Fibroblast of peridontal ligament (primary cell): ENCODE measurements at regions not wholly inside any gene's neighbourhood (a gene's known extent, or its start where the extent isn't known, plus 50 kb on each side); places are given as distances from the start of the nearest gene placed in this dataset.

Source experiments
- DNase-seq: peaks from one replicate; pipeline ENCODE4 v3.0.0-alpha.2; 2010; ENCODE audit errors: extremely low read depth

DNA sequence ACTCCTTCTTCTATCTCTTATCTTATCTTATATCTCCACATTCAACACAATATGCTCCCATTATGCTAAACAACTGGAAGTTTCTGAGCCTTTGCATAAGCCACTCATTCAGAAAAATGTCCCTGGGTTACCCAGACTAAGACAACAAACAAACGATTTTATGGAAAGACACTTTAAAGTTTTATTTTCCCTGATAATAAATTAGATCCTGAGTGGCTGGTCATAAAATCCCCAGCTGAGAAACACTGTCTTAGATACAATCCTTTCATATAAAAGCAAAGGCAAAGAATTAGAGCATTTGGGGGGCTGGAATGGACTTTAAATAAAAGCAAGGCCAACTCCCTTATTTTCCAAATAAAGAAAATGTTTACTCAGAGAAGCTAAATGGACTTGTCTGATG, 322.3 kb downstream of the GBE1 start:
- no peak for DNase-seq

DNA sequence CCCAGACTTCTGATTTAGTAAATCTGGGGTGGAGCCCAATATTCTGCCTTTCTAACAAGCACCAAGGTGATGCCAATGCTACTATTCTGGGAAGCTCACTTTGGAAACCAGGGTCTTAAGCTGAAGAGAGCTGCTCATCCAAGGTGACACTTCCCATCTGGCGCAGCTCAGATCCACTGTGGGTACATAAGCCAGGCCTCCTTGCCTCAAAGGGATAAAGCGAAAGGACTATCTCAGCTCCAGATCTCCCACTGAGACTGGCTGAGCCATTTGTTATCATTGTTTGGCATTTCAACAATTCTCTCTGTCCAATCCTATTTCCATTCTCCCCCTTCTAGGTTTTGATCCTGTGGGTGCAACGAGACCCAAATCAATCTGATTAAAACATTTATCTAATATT, 323.8 kb downstream of the GBE1 start:
- DNase-seq: no peak

DNA sequence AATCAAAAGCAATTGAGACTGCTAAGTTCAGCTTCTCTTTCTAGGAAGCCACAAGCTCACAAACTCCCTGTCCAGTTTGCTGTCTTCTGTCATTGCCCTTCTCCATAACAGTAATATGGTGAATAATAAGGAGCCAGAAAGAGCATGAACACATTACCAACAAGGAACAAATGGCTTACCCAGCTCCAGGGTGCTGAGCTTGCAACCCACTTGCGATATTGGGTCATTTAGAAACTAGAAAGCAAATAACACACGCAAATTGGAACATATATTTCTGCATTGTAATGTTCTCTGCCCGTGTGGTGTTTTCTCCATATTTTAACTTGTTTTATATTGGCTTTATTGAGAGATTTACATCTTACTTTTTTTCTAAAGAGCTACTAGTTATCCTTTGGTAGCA, 325.3 kb downstream of the GBE1 start:
- no peak for DNase-seq

DNA sequence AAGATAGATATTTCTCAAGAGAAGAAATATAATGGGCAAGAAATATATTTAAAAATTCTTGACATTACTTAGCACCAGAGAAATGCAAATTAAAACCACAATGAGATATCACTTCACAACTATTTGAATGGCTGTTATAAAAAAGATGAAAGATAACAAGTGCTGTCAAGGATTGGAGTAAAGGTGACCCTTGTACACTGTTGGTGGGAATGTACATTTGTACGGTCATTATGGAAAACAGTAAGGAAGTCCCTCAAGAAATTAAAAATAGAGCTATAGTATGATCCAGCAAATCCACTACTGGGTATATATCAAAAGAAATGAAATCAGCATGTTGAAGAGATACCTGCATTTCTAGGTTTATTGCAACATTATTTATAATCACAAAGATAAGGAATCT, 326.4 kb downstream of the GBE1 start:
- no peak for DNase-seq

DNA sequence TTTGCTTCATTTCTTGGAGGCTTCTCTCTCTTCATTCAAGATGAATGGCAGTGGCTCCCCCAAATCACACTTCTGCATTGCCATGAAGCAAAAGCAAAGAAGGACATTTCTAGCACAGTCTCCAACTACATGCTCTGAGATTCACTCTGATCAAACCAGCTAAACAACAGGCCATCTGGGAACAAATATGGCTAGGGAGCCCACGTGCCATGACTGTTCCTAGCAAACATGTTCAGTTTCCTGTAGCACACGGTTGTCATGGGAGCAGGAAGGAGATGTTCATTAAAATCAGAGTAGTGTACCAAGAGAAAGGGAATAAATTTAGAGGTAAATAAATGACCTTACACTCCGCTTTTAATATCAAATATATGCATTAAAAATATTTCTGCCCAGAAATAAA, 327.3 kb downstream of the GBE1 start:
- DNase-seq: no peak

DNA sequence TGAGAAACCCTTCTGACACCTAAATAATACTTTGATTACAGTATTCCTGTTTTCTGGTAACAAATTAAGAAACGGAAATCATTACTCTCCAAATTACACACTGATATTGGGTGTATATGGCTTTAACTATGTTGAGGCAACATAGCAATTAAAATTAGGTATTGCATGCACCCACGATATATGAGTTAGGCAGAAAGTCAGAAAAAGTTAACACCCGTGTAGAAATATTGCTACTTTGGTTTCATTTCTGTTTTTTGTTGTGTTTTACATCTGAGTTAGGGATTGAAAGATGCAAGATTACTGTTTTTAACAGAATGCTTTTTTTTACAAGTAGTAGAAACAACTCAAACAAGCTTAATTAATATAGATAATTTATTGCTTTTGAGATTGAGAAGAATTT, 327.8 kb downstream of the GBE1 start:
- no peak for DNase-seq

DNA sequence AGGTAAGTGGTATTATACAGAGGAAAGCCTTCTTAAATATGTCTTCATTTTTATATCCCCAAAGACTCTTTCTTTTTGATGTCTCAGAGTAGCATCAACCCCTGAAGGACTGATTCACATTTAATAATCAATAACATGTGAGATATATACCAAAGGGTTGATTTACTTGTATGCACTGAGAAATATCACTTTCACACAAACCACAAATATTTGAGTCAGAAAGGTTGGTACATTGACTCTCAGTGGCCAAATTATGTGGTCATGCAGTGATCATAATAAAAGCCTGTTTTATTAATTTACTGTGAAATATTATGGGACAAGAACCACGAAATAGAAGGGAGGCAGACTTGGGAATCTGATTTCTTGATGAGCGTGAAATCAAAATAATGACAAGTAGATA, 329.0 kb downstream of the GBE1 start:
- peak; percentile 35 for DNase-seq

DNA sequence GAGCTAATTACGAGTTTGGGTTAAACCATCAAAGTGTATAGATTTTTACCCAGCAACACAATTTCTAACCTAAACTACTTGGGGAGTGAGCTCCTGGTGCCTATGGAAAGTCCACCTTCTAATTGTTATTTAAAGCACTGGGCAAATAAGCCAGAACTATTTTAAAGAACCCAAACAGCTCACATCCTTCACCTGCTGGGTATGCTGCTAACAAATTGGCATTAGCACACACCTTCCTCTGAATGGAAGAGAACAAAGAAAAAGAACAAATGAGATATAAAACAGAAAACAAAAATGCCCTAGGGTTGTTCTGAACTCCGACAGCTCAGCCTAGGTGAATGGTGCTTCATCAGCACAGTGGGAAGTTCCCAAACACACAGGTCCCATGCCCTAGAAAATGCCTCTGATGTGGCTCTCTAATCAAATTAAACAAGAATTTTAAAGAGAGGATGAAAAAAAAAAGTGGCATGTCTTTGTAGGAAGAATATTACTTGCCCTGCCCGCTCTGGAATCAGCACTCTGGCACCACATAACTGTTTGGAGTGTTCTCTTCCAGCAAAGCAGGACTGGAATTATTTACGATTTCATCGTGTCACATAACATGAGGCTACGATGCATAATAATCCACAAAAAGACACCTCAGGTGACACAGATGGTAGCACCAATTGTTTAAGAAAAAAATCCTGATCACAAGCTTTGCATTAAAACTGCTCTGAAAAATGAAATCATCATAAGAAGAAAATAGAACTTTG, 334.4 kb downstream of the GBE1 start:
- no peak for DNase-seq

DNA sequence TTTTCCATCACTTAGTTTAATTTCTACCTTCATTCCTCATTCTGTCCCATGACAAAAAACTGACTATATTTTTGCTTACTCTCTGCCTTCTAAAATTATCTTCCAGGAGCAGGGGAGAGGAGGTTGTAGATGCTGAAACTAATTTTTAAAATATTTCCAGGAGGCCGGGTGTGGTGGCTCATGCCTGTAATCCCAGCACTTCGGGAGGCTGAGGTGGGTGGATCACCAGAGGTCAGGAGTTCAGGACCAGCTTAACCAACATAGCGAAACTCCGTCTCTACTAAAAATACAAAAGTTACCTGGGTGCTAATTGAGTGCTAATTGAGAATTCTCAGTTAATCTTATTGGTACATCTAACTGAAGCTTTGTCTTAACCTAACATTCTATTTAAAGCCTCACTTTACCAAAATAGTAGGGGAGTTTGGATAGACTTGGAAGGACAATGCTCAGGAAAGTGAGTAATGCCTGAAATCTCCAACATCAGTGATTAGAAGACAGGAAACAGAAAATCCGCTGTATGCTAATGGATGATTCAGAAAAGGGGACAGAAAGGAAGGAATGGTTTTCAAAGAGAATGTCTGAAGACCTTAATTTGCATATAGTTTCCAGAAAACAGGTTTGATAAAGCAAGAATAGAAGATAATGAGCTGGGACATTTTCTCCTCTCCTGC, 336.1 kb downstream of the GBE1 start:
- DNase-seq: no peak

DNA sequence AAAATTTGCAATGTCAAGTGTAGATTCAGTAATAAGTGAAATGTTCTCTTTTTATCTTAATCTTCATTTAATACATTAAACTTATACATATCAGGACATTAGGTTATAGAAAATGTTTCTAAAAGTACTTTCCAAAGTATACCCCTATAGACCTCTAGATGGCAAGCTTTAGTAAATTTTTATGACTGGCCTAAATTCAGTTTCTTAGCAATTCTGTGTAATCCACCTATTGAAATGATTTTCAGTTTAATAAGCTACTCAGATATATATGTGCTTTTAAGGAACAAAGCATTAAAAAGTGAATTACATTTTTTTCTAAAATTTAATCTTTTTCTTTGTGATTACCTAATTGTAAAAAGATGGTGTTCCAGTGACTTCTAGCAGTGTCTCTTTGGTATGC, 342.2 kb downstream of the GBE1 start:
- DNase-seq: peak; percentile 72

DNA sequence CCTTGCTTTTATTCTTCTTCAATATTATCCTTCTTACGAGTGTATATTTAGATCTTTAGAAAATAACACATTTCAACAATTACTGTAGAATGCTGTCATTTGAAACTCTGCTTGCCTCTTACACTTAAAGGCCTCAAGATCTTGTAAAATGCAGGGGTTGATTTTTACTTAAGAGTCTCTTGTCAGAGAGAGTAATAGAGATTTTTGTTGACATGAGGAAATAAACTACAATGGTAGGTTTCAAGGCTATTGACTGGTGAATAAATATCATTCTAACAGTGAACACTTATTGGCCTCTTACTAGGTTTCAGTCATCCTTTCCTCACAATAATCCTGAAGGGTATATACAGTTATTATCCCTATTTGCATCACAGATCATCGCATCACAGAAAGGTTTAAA, 344.6 kb downstream of the GBE1 start:
- no peak for DNase-seq

DNA sequence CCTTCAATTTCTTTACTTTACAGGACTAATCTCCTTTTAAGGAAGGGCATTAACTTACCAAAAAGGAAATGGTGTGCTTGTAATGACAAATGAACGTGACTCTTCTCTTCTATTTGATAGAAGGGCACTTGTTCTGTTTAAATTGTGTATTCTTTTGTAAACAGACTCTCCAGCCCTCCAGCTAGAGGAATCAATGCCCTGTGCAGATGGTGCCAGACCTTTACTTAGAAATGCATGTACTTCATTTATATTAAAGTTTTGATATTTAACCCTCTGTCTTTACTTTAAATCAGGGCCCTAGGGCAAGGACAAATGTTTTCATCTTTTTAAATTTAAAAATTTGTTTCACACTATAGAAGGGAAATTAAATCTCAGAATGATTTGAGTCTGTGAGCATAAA, 355.1 kb downstream of the GBE1 start:
- no peak for DNase-seq

DNA sequence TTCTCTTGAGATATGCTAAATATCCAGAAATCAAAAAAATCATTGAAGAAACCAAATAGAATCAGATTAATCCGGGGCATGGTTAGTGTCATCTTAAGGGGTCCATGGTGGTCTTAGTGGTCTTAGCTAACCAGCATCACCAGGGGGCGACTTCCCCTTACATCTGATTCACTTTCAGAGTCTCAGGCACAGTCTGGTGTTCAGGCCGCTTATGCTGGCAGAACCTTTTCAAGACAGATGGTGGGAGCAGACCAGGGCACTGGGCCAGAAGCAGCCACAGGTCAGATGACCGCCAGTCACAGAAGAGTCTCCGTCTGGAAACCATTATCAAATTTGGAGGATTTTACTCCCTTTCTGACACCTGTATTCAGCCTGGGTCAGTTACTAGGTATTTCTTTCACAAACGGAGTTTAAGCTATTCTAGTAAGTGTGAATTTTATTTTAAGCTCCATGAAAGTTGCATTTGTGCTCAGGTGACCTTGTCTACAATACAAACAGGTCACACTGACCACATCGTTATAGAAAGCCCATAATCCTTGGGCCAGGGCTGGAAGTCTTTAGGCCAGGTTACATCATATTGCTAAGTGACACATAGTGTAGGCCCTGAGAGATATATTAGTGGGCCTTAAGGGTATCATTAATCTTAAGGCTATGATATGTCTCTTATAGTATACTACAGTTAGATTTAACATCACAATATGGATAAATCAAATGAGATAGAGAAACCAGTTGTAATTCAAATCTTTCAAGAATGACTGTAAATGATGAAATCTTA, 365.5 kb downstream of the GBE1 start:
- DNase-seq: no peak

DNA sequence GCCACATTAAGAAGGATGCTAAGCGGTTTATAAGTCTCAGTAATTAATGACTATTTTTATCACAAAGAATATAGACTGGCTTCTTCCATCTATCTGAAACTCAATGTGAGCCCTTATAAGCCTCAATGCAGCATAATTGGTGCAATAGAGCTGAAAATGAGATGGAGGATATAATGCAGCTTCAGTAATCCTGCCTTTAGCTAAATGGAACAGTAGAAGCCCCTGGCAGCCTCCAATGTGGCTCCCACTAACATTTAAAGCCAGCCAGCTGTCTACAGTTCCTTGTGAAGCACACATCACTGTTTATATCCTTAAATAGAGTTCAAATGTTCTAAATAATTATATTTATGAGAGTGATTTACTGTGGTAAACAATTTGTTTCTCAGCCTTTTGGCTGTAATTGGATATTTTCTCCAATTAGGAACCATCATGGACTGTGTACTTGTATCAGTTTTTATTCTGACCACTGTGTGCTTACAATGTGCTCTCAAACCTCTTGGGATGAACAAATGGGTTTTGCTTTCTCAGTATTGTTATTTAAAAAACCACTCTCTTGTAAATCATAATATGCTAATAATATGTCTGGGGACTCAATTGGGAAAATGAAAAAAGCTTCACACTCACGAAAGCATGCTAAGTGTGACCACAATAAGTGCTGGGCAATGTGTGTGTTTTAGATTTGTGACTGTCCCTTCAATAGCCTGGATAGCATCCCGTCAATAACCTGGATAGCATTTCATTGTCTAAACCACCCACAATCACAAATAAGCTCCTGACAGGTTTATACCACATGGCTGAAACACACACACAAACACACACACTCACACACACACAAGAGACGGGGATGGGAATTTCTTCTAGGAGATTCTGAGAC, 366.6 kb downstream of the GBE1 start:
- DNase-seq: no peak

DNA sequence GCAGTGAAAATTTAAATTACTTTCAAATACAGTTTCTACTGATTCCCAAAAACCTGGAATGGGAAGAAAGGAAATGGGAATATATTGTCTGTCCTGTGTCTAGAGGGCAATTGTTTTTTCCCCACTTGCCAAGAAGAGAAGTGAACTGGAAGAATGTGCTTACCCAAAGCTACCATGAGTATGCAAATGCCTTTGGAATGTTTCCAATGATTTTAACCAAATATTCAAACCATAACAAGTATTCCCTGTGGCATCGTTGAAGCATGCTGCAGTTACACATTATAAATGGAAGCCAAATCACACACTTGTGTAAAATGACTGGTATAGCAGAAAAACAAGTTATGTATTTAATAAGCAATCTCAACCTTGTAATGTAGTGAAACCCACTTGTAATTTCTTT, 368.2 kb downstream of the GBE1 start:
- DNase-seq: peak; percentile 45

DNA sequence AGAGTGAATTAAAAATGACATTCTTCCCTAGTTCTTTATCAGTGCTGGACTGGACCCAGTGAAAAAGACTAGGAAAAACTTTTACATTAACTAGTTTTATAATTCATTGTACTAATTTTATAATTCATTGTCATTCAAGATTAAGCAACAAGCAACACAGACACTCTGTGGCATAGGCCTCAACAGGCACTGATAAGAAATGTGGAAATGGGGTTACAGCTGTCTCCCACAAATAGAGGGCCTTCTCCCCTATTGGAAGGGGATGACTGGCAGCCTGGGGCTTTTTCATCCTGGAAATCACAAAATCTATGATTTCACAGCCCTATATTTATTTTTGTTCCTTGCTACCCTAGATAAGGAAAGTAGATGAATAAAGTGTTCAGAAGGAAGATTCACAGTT, 370.6 kb downstream of the GBE1 start:
- no peak for DNase-seq

DNA sequence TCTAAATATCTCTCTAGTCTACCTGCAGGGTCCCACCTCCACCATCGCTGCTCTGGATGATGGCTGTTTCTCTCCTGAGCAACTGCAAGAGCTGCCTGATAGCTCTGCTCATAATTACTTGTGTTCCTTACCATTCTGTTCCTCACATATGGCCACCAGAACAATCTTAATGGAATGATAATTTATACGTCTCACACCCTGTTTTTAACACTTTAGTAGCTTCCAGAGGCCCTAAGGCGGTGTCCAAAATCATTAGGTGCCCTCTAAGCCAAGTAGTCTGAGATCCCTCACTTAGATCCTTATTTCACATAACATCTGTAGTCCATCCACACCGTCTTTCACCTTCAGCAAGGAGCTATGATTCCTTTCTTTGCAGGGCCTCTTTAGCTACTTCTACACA, 373.3 kb downstream of the GBE1 start:
- no peak for DNase-seq

DNA sequence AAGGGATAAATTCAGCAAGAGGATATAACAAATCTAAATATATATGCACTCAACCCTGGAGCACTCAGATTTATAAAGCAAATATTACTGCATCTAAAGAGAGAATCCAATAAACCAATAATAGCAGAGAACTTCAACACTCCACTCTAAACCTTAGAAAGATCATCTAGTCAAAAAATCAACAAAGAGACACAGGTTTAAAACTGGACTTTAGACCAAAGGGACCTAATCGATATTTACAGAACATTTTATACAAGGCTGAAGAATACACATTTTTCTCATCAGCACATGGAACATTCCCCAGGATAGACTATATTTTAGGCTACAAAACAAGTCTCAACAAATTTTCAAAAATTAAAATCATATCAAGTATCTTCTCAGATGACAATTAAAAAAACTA, 379.0 kb downstream of the GBE1 start:
- DNase-seq: no peak

DNA sequence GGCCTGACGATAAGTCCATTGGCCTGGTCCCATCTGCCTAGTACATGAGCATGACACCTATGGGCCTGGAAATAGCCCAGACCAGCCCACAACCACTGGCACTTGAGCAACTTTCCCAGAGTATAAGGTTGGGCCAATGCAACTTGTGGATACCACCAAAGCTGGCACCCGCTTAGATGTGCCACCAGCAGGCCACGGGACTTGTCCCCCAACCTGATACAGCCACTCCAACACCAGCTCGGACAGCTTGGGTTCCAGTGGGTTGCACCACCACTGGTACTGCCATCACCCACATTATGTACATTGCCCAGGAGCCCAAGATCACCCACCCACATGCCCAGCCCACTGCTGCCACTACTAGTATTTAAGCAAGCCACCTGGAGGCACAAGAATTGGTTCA, 381.2 kb downstream of the GBE1 start:
- DNase-seq: no peak

DNA sequence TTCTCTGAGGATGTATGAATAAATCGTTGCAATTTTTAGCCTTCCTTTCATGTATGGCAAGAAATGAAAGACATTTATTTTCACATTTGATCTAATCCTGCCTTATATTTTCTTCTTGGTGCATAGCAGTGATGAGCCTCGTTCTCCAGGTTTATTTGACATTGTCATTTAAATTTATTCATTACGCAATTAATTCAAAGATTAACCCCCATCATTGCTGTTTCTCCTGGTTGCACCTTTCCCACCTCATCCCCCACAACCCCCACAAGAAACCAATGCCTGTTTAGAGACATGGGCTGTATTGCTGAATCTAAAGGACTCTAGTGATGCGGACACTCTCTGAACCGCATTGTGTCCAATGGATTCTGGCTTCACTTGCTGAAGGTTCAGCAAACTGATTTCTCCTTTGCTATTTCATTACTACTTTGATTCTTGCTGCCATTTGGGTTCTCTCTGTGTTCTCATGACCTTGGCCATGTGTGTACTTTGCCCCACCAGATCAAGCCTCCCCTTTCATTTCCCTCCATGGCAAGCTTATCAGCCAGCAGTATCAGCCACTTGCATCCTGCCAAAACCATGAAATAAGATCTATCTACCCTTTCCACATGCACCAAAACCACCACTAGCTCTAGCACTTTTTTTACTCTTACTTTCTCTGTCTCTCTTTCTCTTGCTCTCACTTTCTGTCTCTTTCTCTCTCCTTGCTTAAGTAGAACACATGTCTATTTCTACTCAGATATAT, 382.7 kb downstream of the GBE1 start:
- no peak for DNase-seq

DNA sequence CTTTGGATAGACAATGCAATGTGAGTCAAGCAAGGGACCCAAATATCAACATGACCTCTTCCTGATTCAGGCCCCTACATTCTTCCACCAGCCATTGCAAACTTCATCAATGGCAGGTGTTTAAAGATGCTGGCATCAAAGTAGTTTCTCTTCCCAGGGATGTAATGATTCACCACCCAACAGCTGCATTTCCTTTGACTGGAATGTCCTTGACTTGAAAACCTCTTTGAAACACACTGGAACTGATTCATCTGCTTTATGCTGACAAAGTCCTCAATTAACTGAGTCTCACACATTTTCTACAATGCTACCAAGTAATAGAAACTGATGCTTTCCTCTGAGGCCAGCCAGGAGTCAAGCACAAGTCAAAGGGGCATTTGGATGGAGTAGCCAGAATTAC, 385.5 kb downstream of the GBE1 start:
- DNase-seq: no peak
